Vagina (tissue), 2 donors: ENCODE measurements at regions not wholly inside any gene's neighbourhood (a gene's known extent, or its start where the extent isn't known, plus 50 kb on each side); places are given as distances from the start of the nearest gene placed in this dataset.
A peak's percentile ranks its signal among the peaks of the same experiment; 100 is the strongest.

Source experiments
- DNase-seq, 2 donors: peaks; one replicate each; pipeline ENCODE4 v3.0.0-alpha.2; 2017; ENCODE audit errors: extremely low spot score in 2 of 2
- H3K27ac ChIP-seq: fragments of 200-600 bp; sonication (generic); one replicate; pipeline ENCODE4 v1.5.1; 2019
- H3K27me3 ChIP-seq: fragments of 200-600 bp; sonication (generic); one replicate; pipeline ENCODE4 v1.5.1; 2019
- H3K36me3 ChIP-seq, 2 donors: fragments of 200-600 bp; sonication (generic); one replicate each; pipeline ENCODE4 v1.5.1; 2017 to 2019
- H3K4me1 ChIP-seq: fragments of 200-600 bp; sonication (generic); one replicate; pipeline ENCODE4 v1.5.1; 2019
- H3K4me3 ChIP-seq, 2 donors: fragments of 200-600 bp; sonication (generic); 1 replicate in 1 of 2; 2 replicates in 1 of 2; pipeline ENCODE4 v1.5.1; 2016 to 2019
- H3K9me3 ChIP-seq: fragments of 200-600 bp; sonication (generic); one replicate; pipeline ENCODE4 v1.5.1; 2019
- POLR2A ChIP-seq, 2 donors: fragments of 450-650 bp; IDR thresholded peaks; one replicate each; pipeline ENCODE4 v1.6.1; 2017; ENCODE audit warnings: antibody characterized with exemption in 2 of 2, mild to moderate bottlenecking in 2 of 2, moderate library complexity in 2 of 2
- POLR2AphosphoS5 ChIP-seq, 2 donors: sonication (generic); formaldehyde crosslinking; IDR thresholded peaks; one replicate each; pipeline ENCODE4 v1.9.0; 2017; ENCODE audit warnings: antibody characterized with exemption in 2 of 2, mild to moderate bottlenecking in 2 of 2, low read depth in 1 of 2; ENCODE audit not compliant: insufficient read depth in 1 of 2
- intact Hi-C: fragments of 100-400 bp; cut with DNase I; formaldehyde crosslinking; loops from one replicate; pipeline ENCODE4 v1.15.1; 2023
- TF ChIP-seq, protein P1 (sequence below), 3 experiments: fragments of 450-650 bp in 2 of 3; fragments of 200-600 bp in 1 of 3; sonication (generic) in 1 of 3; IDR thresholded peaks; one replicate each; pipeline ENCODE4 v1.5.1; 2017 to 2019; ENCODE audit warnings: antibody characterized with exemption in 3 of 3, mild to moderate bottlenecking in 2 of 3, moderate library complexity in 2 of 3

DNA sequence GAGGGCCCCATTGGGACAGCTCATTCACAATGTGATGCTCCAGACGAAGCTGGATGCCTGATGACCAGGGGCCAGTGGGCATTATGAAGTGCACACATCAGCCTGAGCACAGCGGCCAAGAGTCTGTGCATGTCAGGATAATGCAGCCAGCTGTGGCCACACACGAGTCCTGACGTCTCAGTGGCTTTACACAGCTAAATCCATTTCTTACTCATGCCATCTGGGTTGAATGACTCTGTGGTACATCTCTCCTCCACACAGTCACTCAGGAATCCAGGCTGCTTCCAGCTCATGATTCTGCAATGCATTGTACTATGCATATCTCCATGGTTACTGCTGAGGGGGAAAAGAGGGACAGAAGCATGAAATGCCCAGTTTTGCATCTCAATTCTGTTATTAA lies 123.6 kb downstream of the PRLHR start:
- intact Hi-C loops, result no loop called here
- no peak for TF ChIP-seq POLR2AphosphoS5 (IDR thresholded peaks at IDR 0.05; ENCODE audit: insufficient read depth in 1 of 2, low read depth in 1 of 2)
- TF ChIP-seq, protein P1, sequence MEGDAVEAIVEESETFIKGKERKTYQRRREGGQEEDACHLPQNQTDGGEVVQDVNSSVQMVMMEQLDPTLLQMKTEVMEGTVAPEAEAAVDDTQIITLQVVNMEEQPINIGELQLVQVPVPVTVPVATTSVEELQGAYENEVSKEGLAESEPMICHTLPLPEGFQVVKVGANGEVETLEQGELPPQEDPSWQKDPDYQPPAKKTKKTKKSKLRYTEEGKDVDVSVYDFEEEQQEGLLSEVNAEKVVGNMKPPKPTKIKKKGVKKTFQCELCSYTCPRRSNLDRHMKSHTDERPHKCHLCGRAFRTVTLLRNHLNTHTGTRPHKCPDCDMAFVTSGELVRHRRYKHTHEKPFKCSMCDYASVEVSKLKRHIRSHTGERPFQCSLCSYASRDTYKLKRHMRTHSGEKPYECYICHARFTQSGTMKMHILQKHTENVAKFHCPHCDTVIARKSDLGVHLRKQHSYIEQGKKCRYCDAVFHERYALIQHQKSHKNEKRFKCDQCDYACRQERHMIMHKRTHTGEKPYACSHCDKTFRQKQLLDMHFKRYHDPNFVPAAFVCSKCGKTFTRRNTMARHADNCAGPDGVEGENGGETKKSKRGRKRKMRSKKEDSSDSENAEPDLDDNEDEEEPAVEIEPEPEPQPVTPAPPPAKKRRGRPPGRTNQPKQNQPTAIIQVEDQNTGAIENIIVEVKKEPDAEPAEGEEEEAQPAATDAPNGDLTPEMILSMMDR (IDR thresholded peaks at IDR 0.05), result no peak
- no peak for TF ChIP-seq POLR2A (IDR thresholded peaks at IDR 0.05)
- H3K36me3 ChIP-seq, result no peaks in the 10 kb centered on the region
- H3K27me3 ChIP-seq, result no peaks in the 10 kb centered on the region
- H3K4me3 ChIP-seq, result no peak overlapping the region
- peak in 1 of 2 donors; percentile 29 for DNase-seq
- no peaks in the 10 kb centered on the region for H3K4me1 ChIP-seq
- H3K9me3 ChIP-seq, result no peaks in the 10 kb centered on the region
- no peak overlapping the region for H3K27ac ChIP-seq

DNA sequence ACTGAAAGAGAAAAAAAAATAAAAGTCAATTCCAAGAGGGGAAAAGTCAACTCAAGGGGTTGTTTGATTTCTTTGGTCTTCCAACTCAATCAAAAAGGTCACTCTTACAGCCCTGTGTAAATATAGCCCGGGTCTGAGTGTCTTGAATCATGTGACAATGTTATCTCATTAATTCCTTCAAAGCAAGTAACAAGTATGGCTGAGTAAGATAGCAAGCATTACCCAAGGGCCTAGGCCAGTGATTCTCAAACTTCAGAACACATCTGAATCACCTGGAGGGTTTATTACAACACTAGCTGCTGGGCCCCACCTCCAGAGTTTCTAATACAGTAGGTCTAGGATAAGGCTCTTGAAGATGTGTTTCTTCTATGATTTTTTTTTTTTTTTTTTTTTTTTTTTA lies 125.0 kb downstream of the PRLHR start:
- peak in 1 of 2 donors; percentile 13 for DNase-seq
- TF ChIP-seq POLR2AphosphoS5 (IDR thresholded peaks at IDR 0.05; ENCODE audit: insufficient read depth in 1 of 2, low read depth in 1 of 2) (no peak), POLR2A (IDR thresholded peaks at IDR 0.05) (no peak)
- TF ChIP-seq, protein P1 (IDR thresholded peaks at IDR 0.05), result no peak
- Histone ChIP-seq H3K4me1 (no peaks in the 10 kb centered on the region), H3K27me3 (no peaks in the 10 kb centered on the region), H3K36me3 (no peaks in the 10 kb centered on the region), H3K27ac (no peak overlapping the region), H3K4me3 (no peak overlapping the region), H3K9me3 (no peaks in the 10 kb centered on the region)
- intact Hi-C loops, result no loop called here

DNA sequence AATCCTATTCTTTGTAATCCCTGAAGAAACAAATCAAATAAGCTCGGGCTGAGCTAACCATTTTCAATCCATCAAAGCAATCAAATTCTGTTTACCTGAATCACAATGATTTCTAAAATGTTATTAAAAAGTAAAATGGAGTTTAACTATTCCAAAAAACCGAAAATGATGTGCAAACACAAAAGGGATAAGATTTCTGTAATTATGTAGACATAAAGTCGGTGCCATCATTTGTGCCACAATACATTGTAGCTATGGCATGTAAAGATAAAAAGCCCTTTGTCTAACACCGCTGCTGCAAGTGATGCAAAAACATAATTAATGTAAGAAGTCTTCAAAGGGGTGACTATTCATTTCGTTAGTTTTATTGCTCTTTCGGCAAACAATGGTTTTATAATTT lies 125.1 kb upstream of the FAM204A start:
- Histone ChIP-seq H3K9me3 (no peaks in the 10 kb centered on the region), H3K4me3 (no peak overlapping the region), H3K27me3 (no peaks in the 10 kb centered on the region), H3K4me1 (no peaks in the 10 kb centered on the region), H3K27ac (no peak overlapping the region), H3K36me3 (no peaks in the 10 kb centered on the region)
- TF ChIP-seq, protein P1 (IDR thresholded peaks at IDR 0.05), result no peak
- TF ChIP-seq POLR2AphosphoS5 (IDR thresholded peaks at IDR 0.05; ENCODE audit: insufficient read depth in 1 of 2, low read depth in 1 of 2), result no peak
- TF ChIP-seq POLR2A (IDR thresholded peaks at IDR 0.05), result no peak
- intact Hi-C loops, result no loop called here
- DNase-seq, result no peak

DNA sequence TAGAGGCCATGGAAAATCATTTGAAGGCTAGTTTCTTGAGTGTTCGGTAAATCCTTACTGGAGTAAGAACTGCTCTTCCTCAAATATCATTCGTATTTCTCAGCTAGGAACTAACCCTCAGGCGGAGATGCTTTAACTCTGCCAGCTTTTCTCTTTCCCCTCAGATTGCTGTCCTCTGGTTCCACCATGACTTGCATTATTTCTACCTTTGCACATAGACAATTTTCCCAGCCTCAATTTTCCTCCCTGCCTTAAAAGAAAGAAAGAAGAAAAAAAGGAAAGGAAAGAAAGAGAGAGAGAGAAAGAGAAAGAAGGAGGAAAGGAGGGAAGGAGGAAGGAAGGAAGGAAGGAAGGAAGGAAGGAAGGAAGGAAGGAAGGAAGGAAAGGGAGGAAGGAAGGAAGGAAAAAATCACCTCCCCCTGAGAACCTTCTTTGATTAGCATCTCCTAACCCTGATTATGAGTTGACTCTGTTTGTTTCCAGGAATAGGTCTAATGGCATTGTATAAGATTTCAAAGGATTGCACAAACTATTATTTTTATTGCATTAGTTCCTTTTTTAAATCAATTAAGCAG lies 123.3 kb upstream of the FAM204A start:
- TF ChIP-seq, protein P1 (IDR thresholded peaks at IDR 0.05), result no peak
- TF ChIP-seq POLR2A (IDR thresholded peaks at IDR 0.05) (no peak), POLR2AphosphoS5 (IDR thresholded peaks at IDR 0.05; ENCODE audit: insufficient read depth in 1 of 2, low read depth in 1 of 2) (no peak)
- Histone ChIP-seq H3K9me3 (no peaks in the 10 kb centered on the region), H3K4me3 (no peak overlapping the region), H3K36me3 (no peaks in the 10 kb centered on the region), H3K4me1 (no peaks in the 10 kb centered on the region), H3K27ac (no peak overlapping the region), H3K27me3 (no peaks in the 10 kb centered on the region)
- DNase-seq, result no peak
- intact Hi-C loops, result no loop called here

DNA sequence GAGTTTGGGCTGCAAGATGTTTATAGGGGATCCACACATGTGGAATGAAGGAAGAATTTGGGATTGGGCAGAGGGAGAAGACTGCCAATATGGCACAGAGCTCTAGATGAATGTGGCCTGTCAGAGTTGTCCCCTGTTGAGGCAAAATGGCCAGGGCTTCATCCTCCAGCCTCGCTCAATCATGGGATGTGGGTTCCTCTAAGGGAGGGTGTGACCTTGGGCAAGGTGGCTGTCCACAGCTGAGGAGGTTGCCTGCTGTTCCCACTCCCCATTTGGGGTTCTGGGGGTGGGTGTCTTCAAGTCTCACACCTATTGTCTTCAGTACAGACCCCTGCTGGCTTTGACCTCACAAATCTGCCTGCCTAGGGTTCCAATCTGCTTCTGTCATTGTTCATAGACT lies 121.6 kb upstream of the FAM204A start:
- H3K27ac ChIP-seq, result no peak overlapping the region
- no peaks in the 10 kb centered on the region for H3K9me3 ChIP-seq
- H3K4me3 ChIP-seq, result no peak overlapping the region
- H3K4me1 ChIP-seq, result no peaks in the 10 kb centered on the region
- TF ChIP-seq POLR2AphosphoS5 (IDR thresholded peaks at IDR 0.05; ENCODE audit: insufficient read depth in 1 of 2, low read depth in 1 of 2) (no peak), POLR2A (IDR thresholded peaks at IDR 0.05) (no peak)
- TF ChIP-seq, protein P1 (IDR thresholded peaks at IDR 0.05), result no peak
- intact Hi-C loops, result no loop called here
- H3K36me3 ChIP-seq, result no peaks in the 10 kb centered on the region
- no peaks in the 10 kb centered on the region for H3K27me3 ChIP-seq
- peak in 1 of 2 donors; percentile 56 for DNase-seq
